ENCODE measurements at regions not wholly inside any gene's neighbourhood (a gene's known extent, or its start where the extent isn't known, plus 50 kb on each side); places are given as distances from the start of the nearest gene placed in this dataset.

DNA sequence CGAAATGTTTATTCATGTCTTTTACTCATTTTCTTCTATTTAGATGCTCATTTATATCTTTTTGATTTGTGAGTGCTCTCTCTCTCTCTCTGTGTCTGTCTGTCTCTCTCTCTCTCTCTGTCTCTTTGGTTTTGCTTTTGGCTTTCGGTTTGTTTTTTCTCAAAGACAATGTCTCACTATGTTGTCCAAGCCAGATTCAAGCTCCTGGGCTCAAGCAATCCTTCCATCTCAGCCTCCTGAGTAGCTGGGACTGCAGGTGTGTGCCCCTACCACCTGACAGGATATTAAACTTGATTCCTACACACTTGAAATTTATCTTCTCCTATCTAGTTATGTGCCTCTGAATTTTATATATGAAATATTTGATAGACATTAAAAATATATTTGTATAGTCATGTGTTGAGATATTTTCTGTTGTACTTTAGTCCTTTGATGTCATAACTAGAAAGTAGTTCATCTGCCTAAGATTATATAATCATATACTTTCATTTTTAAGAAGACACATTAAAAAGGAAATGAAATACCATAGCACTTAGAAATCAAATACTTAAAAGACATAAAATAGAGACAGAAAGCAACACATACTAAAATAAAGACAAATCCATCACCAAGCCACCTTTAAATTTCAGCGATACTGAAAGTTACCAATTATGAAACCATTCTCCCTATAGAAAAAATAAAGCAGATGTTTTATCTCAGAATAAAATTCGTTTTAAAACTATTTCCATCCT lies 68.1 kb upstream of the SFMBT2 start:
- no peak for DNase-seq (ENCODE audit: low read depth)

- DNase-seq (ENCODE audit: low read depth): no peak
These were observed 66.9 kb upstream of the SFMBT2 start for GRCh38 chr10:7477538-7478334.

DNA sequence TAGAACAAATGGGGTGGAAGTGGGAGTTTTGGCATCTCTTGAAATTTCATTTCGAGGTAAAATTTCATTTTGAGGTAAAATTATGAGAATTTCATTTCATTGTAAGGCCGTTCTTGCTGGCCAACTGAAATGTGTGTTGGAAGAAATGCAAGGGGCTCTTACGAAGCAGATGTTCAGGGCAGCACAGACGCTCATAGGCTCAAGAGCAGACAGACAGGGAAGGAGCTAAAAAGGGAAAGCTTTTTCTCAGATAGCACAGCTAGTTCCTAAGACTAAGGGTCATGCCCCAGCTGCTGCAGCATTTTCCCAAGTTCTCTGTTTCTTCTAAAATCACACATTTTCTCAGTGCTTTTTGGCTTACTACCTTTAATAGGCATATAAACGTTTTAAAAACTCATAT lies 65.1 kb upstream of the SFMBT2 start:
- no peak for DNase-seq (ENCODE audit: low read depth)

DNA sequence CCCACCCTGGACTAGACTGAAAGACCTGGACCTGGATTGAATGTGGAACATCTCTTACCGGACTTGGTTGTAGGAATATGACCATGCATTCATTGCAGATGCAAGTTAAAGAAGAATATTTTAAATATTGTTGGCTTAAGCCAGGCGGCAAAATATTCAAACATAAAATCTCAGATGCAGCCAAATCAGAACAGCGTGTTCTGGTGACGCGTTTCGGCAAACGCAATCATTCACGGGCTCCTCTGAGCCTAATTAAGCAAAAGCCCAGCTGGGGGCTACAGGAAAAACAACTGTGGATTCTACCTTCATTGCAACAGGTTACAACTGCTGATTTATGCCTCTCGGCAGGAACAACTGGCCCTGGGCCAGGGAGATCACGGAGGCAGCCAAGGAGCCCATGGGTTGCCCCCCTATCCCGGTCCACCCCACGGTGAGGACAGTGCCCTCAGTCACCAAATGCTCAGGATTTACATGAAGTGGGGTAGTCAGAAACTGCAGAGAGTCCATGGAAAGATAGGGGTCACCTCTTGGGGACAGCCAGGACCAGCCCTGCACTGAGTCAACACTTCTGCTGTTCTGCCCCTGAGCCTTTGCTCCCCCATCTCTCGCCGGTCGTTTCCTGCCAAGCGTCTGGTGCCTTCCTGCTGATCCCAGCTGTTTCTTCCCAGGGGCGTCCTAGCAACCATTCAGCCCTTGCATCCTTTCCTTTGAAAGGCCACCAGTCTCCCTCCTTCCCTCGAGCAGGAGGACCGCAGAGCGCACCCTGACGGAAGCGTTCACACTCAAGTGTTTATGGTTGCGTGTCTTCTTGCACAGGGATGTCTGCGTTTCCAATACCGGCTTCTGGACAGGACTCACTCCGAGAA lies 64.4 kb upstream of the SFMBT2 start:
- no peak for DNase-seq (ENCODE audit: low read depth)

DNA sequence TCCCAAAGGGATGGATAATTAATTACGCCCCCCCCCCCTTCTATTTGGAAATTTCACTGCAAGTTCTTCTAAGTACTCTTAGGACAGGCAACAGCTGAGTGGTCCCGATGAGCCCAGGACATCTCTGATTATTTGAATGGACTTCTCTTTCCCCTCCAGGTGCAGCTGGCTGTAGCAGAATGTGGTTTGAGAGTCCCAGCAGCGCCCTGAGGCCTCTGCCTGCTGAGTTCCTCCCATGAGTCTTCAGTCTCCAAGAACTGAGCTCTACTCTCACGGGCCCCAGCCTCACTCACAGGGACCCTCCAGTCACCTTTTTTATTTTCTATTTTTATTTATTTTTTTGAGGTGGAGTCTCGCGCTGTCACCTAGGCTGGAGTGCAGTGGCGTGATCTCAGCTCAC lies 63.6 kb upstream of the SFMBT2 start:
- DNase-seq (ENCODE audit: low read depth): no peak

DNA sequence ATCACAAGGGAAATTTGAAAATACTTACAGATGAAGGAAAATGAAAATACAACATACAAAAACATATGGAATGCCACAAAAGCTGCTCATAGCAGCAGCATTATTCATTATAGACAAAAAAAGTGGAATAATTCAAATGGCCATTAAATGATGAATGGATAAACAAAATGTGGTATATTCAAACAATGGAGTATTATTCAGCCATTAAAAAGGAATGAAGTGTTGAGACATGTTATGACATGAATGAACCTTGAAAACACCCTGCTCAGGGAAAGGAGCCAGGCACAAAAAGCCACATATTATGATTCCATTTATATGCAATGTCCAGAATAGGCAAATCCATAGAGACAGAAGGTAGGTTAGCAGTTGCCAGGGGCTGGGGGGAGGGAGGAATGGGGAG lies 62.6 kb upstream of the SFMBT2 start:
- DNase-seq (ENCODE audit: low read depth): no peak

GRCh38 chr10:7471720-7472367 lies 61.0 kb upstream of the SFMBT2 start:
- DNase-seq (ENCODE audit: low read depth): no peak

GRCh38 chr10:7470371-7470770 lies 59.5 kb upstream of the SFMBT2 start:
- no peak for DNase-seq (ENCODE audit: low read depth)

- no peak for DNase-seq (ENCODE audit: low read depth)
These were observed 56.3 kb upstream of the SFMBT2 start for GRCh38 chr10:7467031-7467667.

DNA sequence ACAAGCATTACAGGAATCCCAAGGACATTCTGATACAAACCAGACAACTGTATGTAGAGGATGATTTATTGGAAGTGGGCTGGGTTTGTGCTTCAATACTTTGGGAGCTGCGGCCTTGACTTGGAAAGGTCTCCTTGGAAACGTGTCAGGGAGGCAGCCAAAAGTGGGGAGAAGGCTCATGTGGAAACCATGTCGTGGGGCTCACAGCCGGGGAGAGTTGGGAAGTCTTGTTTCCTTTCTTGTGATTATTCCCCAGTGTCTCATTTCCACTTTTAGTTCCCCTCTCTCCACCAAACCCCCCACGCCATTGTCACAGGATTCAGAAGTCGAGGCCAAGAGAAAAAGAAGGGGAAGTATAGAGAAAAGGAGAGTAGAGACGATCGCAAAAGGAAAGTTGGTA lies 53.9 kb upstream of the SFMBT2 start:
- no peak for DNase-seq (ENCODE audit: low read depth)
